Coronary artery (tissue), 2 donors: ENCODE measurements at regions not wholly inside any gene's neighbourhood (a gene's known extent, or its start where the extent isn't known, plus 50 kb on each side); places are given as distances from the start of the nearest gene placed in this dataset.

Experiments used
- DNase-seq: peaks from one replicate; pipeline ENCODE4 v3.0.0-alpha.2; 2017; ENCODE audit warnings: low spot score
- H3K27ac ChIP-seq, 2 donors: fragments of 200-600 bp; sonication (generic); one replicate each; pipeline ENCODE4 v1.5.1; 2016 to 2019
- H3K4me3 ChIP-seq: fragments of 200-600 bp; sonication (generic); 2 replicates; pipeline ENCODE4 v1.5.1; 2016; ENCODE audit warnings: mild to moderate bottlenecking, moderate library complexity
- CTCF ChIP-seq: fragments of 200-600 bp; sonication (generic); IDR thresholded peaks from one replicate; pipeline ENCODE4 v1.5.1; 2019; ENCODE audit warnings: antibody characterized with exemption

GRCh38 chr10:113441220-113441619 is 111.6 kb upstream of the HABP2 start:
- DNase-seq, result no peak
- TF ChIP-seq CTCF, result no peak
- Histone ChIP-seq H3K4me3 (no peak overlapping the region), H3K27ac (no peak overlapping the region)

- no peak overlapping the region for H3K4me3 ChIP-seq
- H3K27ac ChIP-seq, result no peak overlapping the region
- DNase-seq, result no peak
- no peak for TF ChIP-seq CTCF
These were observed 111.1 kb upstream of the HABP2 start for GRCh38 chr10:113441686-113442270.

- no peak overlapping the region for H3K4me3 ChIP-seq
These were observed 110.5 kb upstream of the HABP2 start for GRCh38 chr10:113442336-113442735.

GRCh38 chr10:113443141-113443925 is 109.5 kb upstream of the HABP2 start:
- no peak overlapping the region for H3K4me3 ChIP-seq
- H3K27ac ChIP-seq, result no peak overlapping the region
- DNase-seq, result no peak
- TF ChIP-seq CTCF, result no peak

More at GRCh38 chr10:113442336-113442735, 110.5 kb upstream of the HABP2 start:
- DNase-seq, result no peak
- no peak for TF ChIP-seq CTCF
- no peak overlapping the region for H3K27ac ChIP-seq

- no peak for TF ChIP-seq CTCF
- Histone ChIP-seq H3K4me3 (no peak overlapping the region), H3K27ac (no peak overlapping the region)
- no peak for DNase-seq
These were observed 108.0 kb upstream of the HABP2 start for GRCh38 chr10:113444766-113445365.

- Histone ChIP-seq H3K4me3 (no peak overlapping the region), H3K27ac (no peak overlapping the region)
- no peak for DNase-seq
- no peak for TF ChIP-seq CTCF
These were observed 107.1 kb upstream of the HABP2 start for GRCh38 chr10:113445736-113446135.
